Panc1 (cell line): ENCODE measurements at regions not wholly inside any gene's neighbourhood (a gene's known extent, or its start where the extent isn't known, plus 50 kb on each side); places are given as distances from the start of the nearest gene placed in this dataset.

Experiments used
- POLR2AphosphoS5 ChIP-seq: IDR thresholded peaks from 2 replicates; pipeline ENCODE4 v1.6.1; 2012; ENCODE audit warnings: mild to moderate bottlenecking, low read depth, low read length, moderate library complexity
- SIN3A ChIP-seq: IDR thresholded peaks from 2 replicates; pipeline ENCODE4 v1.6.1; 2012; ENCODE audit warnings: low read depth, mild to moderate bottlenecking, low read length, moderate library complexity, borderline replicate concordance; ENCODE audit not compliant: insufficient read depth
- TCF7L2 ChIP-seq: IDR thresholded peaks from 2 replicates; pipeline ENCODE4 v1.6.1; 2011; ENCODE audit warnings: mild to moderate bottlenecking, low read depth, low read length, inconsistent platforms
- TF ChIP-seq, protein P1 (sequence below): fragments of 450-650 bp; IDR thresholded peaks from 2 replicates; pipeline ENCODE4 v1.5.1; 2017; ENCODE audit warnings: mild to moderate bottlenecking
- TF ChIP-seq, protein P2 (sequence below), 2 experiments: IDR thresholded peaks; 2 replicates each; pipeline ENCODE4 v1.6.1; 2011 to 2012; ENCODE audit warnings: low read depth in 2 of 2, control low read depth in 1 of 2, low read length in 1 of 2, mild to moderate bottlenecking in 1 of 2, moderate library complexity in 1 of 2; ENCODE audit not compliant: insufficient read depth in 1 of 2

DNA sequence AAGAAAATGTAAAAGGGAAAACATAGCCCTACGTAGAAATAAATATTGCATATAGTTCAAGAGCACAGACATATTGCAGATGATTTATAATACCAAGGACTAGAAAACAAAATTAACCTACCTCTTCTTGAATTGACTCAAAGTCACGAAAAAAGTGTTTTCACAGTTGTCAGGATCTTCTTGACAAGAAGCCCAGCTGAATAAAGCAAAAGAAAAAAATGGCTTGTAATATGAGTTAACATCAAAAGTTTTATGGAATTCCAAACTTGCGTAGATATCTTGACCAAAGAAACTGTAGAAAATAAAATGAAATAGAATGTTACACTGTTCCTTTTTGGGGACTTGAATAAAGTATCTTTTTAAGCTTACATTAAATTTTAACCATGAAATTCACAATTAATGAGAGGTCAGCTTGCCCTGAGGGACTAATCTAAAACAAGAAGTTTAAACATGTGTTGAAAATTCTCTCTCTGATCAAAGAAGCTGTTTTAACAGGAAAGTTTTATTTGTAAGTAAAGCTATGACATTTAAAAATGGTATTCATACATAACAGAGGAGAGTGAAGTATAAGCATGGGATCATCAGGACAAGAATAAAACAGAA, 133.1 kb upstream of the SEMA3C start:
- TF ChIP-seq, protein P1, sequence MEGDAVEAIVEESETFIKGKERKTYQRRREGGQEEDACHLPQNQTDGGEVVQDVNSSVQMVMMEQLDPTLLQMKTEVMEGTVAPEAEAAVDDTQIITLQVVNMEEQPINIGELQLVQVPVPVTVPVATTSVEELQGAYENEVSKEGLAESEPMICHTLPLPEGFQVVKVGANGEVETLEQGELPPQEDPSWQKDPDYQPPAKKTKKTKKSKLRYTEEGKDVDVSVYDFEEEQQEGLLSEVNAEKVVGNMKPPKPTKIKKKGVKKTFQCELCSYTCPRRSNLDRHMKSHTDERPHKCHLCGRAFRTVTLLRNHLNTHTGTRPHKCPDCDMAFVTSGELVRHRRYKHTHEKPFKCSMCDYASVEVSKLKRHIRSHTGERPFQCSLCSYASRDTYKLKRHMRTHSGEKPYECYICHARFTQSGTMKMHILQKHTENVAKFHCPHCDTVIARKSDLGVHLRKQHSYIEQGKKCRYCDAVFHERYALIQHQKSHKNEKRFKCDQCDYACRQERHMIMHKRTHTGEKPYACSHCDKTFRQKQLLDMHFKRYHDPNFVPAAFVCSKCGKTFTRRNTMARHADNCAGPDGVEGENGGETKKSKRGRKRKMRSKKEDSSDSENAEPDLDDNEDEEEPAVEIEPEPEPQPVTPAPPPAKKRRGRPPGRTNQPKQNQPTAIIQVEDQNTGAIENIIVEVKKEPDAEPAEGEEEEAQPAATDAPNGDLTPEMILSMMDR, result no peak
- TF ChIP-seq TCF7L2 (no peak), POLR2AphosphoS5 (no peak), SIN3A (no peak)
- TF ChIP-seq, protein P2, sequence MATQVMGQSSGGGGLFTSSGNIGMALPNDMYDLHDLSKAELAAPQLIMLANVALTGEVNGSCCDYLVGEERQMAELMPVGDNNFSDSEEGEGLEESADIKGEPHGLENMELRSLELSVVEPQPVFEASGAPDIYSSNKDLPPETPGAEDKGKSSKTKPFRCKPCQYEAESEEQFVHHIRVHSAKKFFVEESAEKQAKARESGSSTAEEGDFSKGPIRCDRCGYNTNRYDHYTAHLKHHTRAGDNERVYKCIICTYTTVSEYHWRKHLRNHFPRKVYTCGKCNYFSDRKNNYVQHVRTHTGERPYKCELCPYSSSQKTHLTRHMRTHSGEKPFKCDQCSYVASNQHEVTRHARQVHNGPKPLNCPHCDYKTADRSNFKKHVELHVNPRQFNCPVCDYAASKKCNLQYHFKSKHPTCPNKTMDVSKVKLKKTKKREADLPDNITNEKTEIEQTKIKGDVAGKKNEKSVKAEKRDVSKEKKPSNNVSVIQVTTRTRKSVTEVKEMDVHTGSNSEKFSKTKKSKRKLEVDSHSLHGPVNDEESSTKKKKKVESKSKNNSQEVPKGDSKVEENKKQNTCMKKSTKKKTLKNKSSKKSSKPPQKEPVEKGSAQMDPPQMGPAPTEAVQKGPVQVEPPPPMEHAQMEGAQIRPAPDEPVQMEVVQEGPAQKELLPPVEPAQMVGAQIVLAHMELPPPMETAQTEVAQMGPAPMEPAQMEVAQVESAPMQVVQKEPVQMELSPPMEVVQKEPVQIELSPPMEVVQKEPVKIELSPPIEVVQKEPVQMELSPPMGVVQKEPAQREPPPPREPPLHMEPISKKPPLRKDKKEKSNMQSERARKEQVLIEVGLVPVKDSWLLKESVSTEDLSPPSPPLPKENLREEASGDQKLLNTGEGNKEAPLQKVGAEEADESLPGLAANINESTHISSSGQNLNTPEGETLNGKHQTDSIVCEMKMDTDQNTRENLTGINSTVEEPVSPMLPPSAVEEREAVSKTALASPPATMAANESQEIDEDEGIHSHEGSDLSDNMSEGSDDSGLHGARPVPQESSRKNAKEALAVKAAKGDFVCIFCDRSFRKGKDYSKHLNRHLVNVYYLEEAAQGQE (IDR thresholded peaks at IDR 0.05; ENCODE audit: insufficient read depth in 1 of 2, low read depth in 2 of 2, low read length in 1 of 2), result no peak
